Parathyroid adenoma (tissue), 2 donors: ENCODE measurements at regions not wholly inside any gene's neighbourhood (a gene's known extent, or its start where the extent isn't known, plus 50 kb on each side); places are given as distances from the start of the nearest gene placed in this dataset.

Source experiments
- H2AFZ ChIP-seq: fragments of 300-600 bp; sonication (generic); one replicate; pipeline ENCODE4 v1.7.0; 2017; ENCODE audit warnings: antibody characterized with exemption, mild to moderate bottlenecking
- H3K27ac ChIP-seq: fragments of 300-600 bp; sonication (generic); one replicate; pipeline ENCODE4 v1.7.0; 2017
- H3K27me3 ChIP-seq: fragments of 300-600 bp; sonication (generic); one replicate; pipeline ENCODE4 v1.7.0; 2017; ENCODE audit warnings: low read length; ENCODE audit not compliant: control insufficient read depth, insufficient read depth
- H3K36me3 ChIP-seq: fragments of 300-600 bp; sonication (generic); one replicate; pipeline ENCODE4 v1.7.0; 2017; ENCODE audit warnings: low read length; ENCODE audit not compliant: control insufficient read depth, insufficient read depth
- H3K4me1 ChIP-seq: fragments of 300-600 bp; sonication (generic); one replicate; pipeline ENCODE4 v1.7.0; 2017; ENCODE audit warnings: control low read depth
- H3K4me2 ChIP-seq: fragments of 300-600 bp; sonication (generic); one replicate; pipeline ENCODE4 v1.7.0; 2017; ENCODE audit warnings: low read length
- H3K4me3 ChIP-seq: fragments of 300-600 bp; sonication (generic); one replicate; pipeline ENCODE4 v1.7.0; 2017; ENCODE audit warnings: low read depth, low read length
- H3K79me2 ChIP-seq: fragments of 300-600 bp; sonication (generic); one replicate; pipeline ENCODE4 v1.7.0; 2017; ENCODE audit warnings: control low read depth
- H3K9ac ChIP-seq: fragments of 300-600 bp; sonication (generic); one replicate; pipeline ENCODE4 v1.7.0; 2017; ENCODE audit warnings: mild to moderate bottlenecking
- H3K9me3 ChIP-seq: fragments of 300-600 bp; sonication (generic); one replicate; pipeline ENCODE4 v1.7.0; 2017; ENCODE audit warnings: low read length; ENCODE audit not compliant: control insufficient read depth
- CTCF ChIP-seq: fragments of 300-600 bp; sonication (generic); IDR thresholded peaks from one replicate; pipeline ENCODE4 v1.7.0; 2017; ENCODE audit warnings: antibody characterized with exemption, mild to moderate bottlenecking
- donor health status: primary hyperparathyroidism.

- Histone ChIP-seq H3K4me3 (no peak overlapping the region), H3K4me1 (peaks cover 15% of the 10 kb centered on the region)
Observed at GRCh38 chr1:209430107-209430506, 153.4 kb upstream of the CAMK1G start.

GRCh38 chr1:209430821-209431259 lies 152.7 kb upstream of the CAMK1G start:
- no peaks in the 10 kb centered on the region for H3K79me2 ChIP-seq
- H3K27ac ChIP-seq, result peak overlapping the region; percentile 87
- H3K4me1 ChIP-seq, result peaks cover 15% of the 10 kb centered on the region
- no peaks in the 10 kb centered on the region for H3K9me3 ChIP-seq
- no peak overlapping the region for H3K4me3 ChIP-seq
- H3K36me3 ChIP-seq, result no peaks in the 10 kb centered on the region
- H2AFZ ChIP-seq, result peak overlapping the region; percentile 11
- no peak overlapping the region for H3K9ac ChIP-seq
- H3K27me3 ChIP-seq, result no peaks in the 10 kb centered on the region
- TF ChIP-seq CTCF, result no peak
- no peak overlapping the region for H3K4me2 ChIP-seq

More at GRCh38 chr1:209430107-209430506, 153.4 kb upstream of the CAMK1G start:
- Histone ChIP-seq H2AFZ (no peak overlapping the region), H3K36me3 (no peaks in the 10 kb centered on the region), H3K4me2 (no peak overlapping the region), H3K9ac (no peak overlapping the region), H3K27ac (peak overlapping the region; percentile 87), H3K27me3 (no peaks in the 10 kb centered on the region), H3K79me2 (no peaks in the 10 kb centered on the region), H3K9me3 (no peaks in the 10 kb centered on the region)
- TF ChIP-seq CTCF, result no peak

- no peak overlapping the region for H2AFZ ChIP-seq
- H3K4me3 ChIP-seq, result no peak overlapping the region
- H3K9ac ChIP-seq, result no peak overlapping the region
- TF ChIP-seq CTCF, result no peak
- no peak overlapping the region for H3K4me2 ChIP-seq
- no peaks in the 10 kb centered on the region for H3K9me3 ChIP-seq
- H3K4me1 ChIP-seq, result peaks cover 15% of the 10 kb centered on the region
- H3K36me3 ChIP-seq, result no peaks in the 10 kb centered on the region
- H3K79me2 ChIP-seq, result no peaks in the 10 kb centered on the region
- peak overlapping the region; percentile 87 for H3K27ac ChIP-seq
- no peaks in the 10 kb centered on the region for H3K27me3 ChIP-seq
Observed at GRCh38 chr1:209431402-209431801, 152.1 kb upstream of the CAMK1G start.

GRCh38 chr1:209431813-209432442 lies 151.6 kb upstream of the CAMK1G start:
- Histone ChIP-seq H3K79me2 (no peaks in the 10 kb centered on the region), H2AFZ (peak overlapping the region; percentile 22), H3K27ac (peak overlapping the region; percentile 32), H3K27me3 (no peaks in the 10 kb centered on the region), H3K4me1 (peaks cover 14% of the 10 kb centered on the region), H3K4me2 (no peak overlapping the region), H3K9ac (no peak overlapping the region), H3K4me3 (no peak overlapping the region), H3K9me3 (no peaks in the 10 kb centered on the region), H3K36me3 (no peaks in the 10 kb centered on the region)
- no peak for TF ChIP-seq CTCF

- H3K4me3 ChIP-seq, result no peak overlapping the region
- H3K4me1 ChIP-seq, result peaks cover 10% of the 10 kb centered on the region
Observed at GRCh38 chr1:209432443-209432825, 151.1 kb upstream of the CAMK1G start.

More at GRCh38 chr1:209432443-209432825, 151.1 kb upstream of the CAMK1G start:
- Histone ChIP-seq H3K36me3 (no peaks in the 10 kb centered on the region), H3K4me2 (no peak overlapping the region), H3K9ac (no peak overlapping the region), H2AFZ (peak overlapping the region; percentile 22), H3K9me3 (no peaks in the 10 kb centered on the region), H3K27me3 (no peaks in the 10 kb centered on the region), H3K79me2 (no peaks in the 10 kb centered on the region), H3K27ac (peak overlapping the region; percentile 77)
- TF ChIP-seq CTCF, result no peak
